NCI-H510A treated with DMSO at 0.1 percent for 48 hours (cell line): ENCODE measurements at regions not wholly inside any gene's neighbourhood (a gene's known extent, or its start where the extent isn't known, plus 50 kb on each side); places are given as distances from the start of the nearest gene placed in this dataset.

Experiments used
- DNase-seq: peaks from one replicate; lab custom pipeline; 2025; lab: John Stamatoyannopoulos, UW

GRCh38 chr4:129350834-129351721, 255.1 kb downstream of the C4orf33 start:
- DNase-seq = peak; percentile 4

GRCh38 chr4:129352480-129352879, 256.5 kb downstream of the C4orf33 start:
- DNase-seq = no peak

- no peak for DNase-seq
Measured at GRCh38 chr4:129353490-129353889, 257.5 kb downstream of the C4orf33 start.

GRCh38 chr4:129355031-129355430, 259.1 kb downstream of the C4orf33 start:
- DNase-seq = no peak

GRCh38 chr4:129355516-129355915, 259.6 kb downstream of the C4orf33 start:
- no peak for DNase-seq

GRCh38 chr4:129358571-129358970, 262.6 kb downstream of the C4orf33 start:
- no peak for DNase-seq

GRCh38 chr4:129359461-129359860, 263.5 kb downstream of the C4orf33 start:
- DNase-seq = no peak

GRCh38 chr4:129362691-129363274, 266.8 kb downstream of the C4orf33 start:
- DNase-seq = peak; percentile 79

- no peak for DNase-seq
Measured at GRCh38 chr4:129364747-129365452, 268.9 kb downstream of the C4orf33 start.

- no peak for DNase-seq
Measured at GRCh38 chr4:129369361-129370010, 273.5 kb downstream of the C4orf33 start.

GRCh38 chr4:129371065-129371464, 275.1 kb downstream of the C4orf33 start:
- no peak for DNase-seq

- DNase-seq = no peak
Measured at GRCh38 chr4:129371926-129372325, 276.0 kb downstream of the C4orf33 start.

- DNase-seq = no peak
Measured at GRCh38 chr4:129377131-129377845, 281.3 kb downstream of the C4orf33 start.

GRCh38 chr4:129378364-129378763, 282.4 kb downstream of the C4orf33 start:
- DNase-seq = no peak

GRCh38 chr4:129379429-129379828, 283.5 kb downstream of the C4orf33 start:
- DNase-seq = no peak

- no peak for DNase-seq
Measured at GRCh38 chr4:129384974-129385373, 289.0 kb downstream of the C4orf33 start.

GRCh38 chr4:129387666-129388065, 291.7 kb downstream of the C4orf33 start:
- no peak for DNase-seq

GRCh38 chr4:129393976-129394375, 298.0 kb downstream of the C4orf33 start:
- no peak for DNase-seq

GRCh38 chr4:129394635-129395034, 298.7 kb downstream of the C4orf33 start:
- peak; percentile 68 for DNase-seq

- no peak for DNase-seq
Measured at GRCh38 chr4:129403848-129404247, 307.9 kb downstream of the C4orf33 start.

- DNase-seq = no peak
Measured at GRCh38 chr4:129410115-129410514, 314.2 kb downstream of the C4orf33 start.

GRCh38 chr4:129415004-129415403, 319.1 kb downstream of the C4orf33 start:
- DNase-seq = no peak
